ENCODE measurements at regions not wholly inside any gene's neighbourhood (a gene's known extent, or its start where the extent isn't known, plus 50 kb on each side); places are given as distances from the start of the nearest gene placed in this dataset.

DNA sequence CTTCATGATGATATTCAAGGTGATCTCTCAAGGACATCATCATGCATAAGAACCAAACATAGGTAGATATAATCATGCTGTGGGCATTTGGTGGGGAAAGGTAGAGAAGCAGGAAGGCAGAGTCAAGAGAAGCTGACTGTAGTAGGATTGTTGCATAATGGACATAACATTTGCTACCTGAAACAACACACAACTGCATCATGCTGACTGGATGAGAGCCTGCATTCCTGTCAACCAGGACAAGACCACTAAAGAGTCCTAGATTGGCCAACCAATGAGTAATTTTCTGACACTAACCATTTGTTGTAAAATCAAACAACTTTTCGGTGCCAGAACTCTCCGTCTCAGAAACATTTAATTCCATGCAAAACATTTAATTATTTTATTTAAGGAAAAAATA, 377.2 kb downstream of the PLPP3 start:
- TF ChIP-seq, protein P1, sequence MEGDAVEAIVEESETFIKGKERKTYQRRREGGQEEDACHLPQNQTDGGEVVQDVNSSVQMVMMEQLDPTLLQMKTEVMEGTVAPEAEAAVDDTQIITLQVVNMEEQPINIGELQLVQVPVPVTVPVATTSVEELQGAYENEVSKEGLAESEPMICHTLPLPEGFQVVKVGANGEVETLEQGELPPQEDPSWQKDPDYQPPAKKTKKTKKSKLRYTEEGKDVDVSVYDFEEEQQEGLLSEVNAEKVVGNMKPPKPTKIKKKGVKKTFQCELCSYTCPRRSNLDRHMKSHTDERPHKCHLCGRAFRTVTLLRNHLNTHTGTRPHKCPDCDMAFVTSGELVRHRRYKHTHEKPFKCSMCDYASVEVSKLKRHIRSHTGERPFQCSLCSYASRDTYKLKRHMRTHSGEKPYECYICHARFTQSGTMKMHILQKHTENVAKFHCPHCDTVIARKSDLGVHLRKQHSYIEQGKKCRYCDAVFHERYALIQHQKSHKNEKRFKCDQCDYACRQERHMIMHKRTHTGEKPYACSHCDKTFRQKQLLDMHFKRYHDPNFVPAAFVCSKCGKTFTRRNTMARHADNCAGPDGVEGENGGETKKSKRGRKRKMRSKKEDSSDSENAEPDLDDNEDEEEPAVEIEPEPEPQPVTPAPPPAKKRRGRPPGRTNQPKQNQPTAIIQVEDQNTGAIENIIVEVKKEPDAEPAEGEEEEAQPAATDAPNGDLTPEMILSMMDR (IDR thresholded peaks at IDR 0.05) = no peak
- TF ChIP-seq POLR2A (IDR thresholded peaks at IDR 0.05) = no peak

Measured in testis (tissue), 2 donors.